Dermis blood vessel endothelial cell (primary cell): ENCODE measurements at regions not wholly inside any gene's neighbourhood (a gene's known extent, or its start where the extent isn't known, plus 50 kb on each side); places are given as distances from the start of the nearest gene placed in this dataset.
"Not testable (repeated sequence)": the region's sequence is repeated elsewhere in the genome, so short reads cannot be mapped to it uniquely, and the experiment has no call there.

Experiments used
- DNase-seq: peaks from one replicate; pipeline ENCODE4 v3.0.0; 2010

DNA sequence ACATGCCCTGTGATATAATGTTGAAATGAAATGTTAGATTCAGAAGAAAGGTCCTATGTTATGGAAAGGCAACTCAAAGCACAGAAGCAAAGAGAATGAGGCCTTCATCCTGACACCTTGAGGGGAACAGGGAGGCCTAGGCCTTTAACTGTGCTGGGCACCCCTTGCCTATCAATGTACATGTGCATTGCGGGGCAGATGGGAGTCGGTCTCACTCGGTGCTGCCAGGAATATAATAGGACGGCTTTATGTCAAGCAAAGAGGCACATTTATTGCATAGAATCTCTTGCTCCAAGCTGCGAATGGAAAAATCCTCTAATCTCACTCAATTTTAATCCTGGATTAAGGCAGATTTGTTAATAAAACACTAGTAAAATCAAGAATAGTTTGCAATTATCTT is 301.0 kb upstream of the SOX14 start:
- DNase-seq, result no peak

- no peak for DNase-seq
These were observed 299.8 kb upstream of the SOX14 start for GRCh38 chr3:137464341-137464740.

GRCh38 chr3:137468446-137468845 is 295.7 kb upstream of the SOX14 start:
- no peak for DNase-seq

- no peak for DNase-seq
These were observed 294.9 kb upstream of the SOX14 start for GRCh38 chr3:137469263-137469662.

- no peak for DNase-seq
These were observed 293.0 kb upstream of the SOX14 start for GRCh38 chr3:137471130-137471529.

DNA sequence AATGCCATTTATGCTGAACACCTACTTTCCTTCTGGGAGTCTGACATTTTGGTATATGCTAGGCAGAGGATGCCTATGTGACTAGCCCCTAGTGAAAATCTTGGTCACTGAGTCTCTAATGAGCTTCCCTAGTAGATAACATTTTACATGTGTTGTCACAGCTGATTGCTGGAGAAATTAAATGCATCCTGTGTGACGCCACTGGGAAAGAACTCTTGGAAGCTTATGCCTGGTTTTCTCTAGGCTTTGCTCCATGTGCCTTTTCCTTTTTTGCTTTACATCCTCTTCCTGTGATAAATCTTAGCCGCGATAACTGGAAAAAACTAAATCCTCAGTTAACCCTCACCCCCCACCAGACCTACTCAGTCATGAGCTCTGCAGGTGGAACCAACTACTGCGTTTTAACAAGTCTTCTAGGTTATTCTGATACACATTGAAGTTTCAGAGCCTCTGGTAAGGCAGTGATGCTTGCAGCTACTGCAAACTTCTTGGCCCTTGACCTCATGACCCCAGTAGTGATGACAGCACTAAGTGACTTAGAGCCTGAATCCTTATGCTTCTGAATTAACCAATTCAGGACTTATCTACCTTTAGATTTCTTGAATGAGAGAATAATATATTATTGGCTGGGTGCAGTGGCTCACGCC is 292.4 kb upstream of the SOX14 start:
- no peak for DNase-seq

DNA sequence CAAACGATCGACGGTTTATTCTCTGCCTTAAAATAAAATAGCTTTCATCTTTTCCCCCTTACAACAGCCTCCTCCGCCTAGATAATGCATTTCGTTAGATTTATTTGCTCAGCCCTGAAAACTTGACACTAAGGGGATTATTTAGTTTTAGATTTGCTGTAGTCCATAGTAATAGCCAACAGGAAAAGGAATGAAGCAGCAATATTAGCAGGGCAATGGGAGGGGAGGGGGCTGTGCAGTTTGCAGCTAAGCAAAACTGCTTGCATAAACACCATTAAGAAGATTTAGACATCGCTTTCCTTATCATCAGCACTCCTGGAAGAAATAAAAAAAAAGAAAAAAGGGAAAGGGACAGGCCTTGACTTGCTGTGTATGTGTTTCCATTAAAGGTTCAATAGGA is 286.5 kb upstream of the SOX14 start:
- DNase-seq, result no peak

DNA sequence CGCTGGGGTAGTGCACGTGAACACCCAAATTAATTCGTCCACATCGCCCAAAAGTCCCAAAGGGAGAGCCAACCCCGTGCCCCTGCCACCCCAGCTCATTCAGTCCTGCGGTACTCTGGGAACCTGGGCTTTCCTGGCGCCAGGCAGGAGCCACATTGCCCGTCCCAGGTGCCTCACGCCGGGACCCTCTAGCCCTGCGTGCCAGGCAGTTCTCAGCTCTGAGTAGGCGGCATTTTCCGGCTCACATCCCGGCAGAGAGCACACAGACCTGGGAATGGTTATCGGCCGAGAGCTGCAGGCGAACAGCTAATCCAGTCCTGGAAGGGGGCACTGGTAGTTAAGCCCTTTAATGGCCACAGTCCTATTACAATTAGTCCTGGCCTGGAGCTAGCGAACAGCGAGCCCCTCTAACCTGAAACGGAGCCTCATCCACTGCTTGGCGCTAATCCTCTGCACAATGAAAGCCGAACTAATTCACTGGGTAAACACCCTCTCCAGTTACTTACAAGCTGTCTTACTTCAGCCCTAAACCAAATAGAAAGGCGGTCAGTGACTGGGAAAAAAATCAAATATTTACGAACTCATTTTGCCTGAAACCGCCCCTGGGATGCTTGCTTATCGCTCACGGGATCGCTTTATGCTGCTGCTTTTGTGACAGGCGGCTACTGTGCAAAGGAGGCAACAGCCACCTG is 254.6 kb upstream of the SOX14 start:
- no peak for DNase-seq

GRCh38 chr3:137511655-137512054 is 252.5 kb upstream of the SOX14 start:
- no peak for DNase-seq

GRCh38 chr3:137514853-137515252 is 249.3 kb upstream of the SOX14 start:
- DNase-seq, result no peak

DNA sequence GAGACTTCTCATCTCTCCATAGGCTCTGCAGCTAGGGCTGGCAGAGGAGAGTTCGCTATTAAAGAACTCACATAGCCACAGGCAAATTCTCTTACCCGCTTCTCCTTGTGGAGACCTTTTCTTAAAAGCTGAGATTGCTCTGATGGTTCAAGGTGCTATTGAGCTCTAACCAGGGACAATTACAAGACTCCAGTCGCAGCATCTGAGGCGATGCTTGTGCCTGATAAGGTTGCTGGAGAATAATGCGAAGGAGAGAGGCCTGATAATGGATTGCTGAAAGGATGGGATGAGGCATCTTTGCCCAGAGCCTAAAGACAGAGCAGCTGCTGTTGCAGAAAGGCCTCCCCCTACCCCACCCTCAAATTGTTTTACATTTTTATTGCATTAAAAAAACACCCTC is 244.5 kb upstream of the SOX14 start:
- no peak for DNase-seq

DNA sequence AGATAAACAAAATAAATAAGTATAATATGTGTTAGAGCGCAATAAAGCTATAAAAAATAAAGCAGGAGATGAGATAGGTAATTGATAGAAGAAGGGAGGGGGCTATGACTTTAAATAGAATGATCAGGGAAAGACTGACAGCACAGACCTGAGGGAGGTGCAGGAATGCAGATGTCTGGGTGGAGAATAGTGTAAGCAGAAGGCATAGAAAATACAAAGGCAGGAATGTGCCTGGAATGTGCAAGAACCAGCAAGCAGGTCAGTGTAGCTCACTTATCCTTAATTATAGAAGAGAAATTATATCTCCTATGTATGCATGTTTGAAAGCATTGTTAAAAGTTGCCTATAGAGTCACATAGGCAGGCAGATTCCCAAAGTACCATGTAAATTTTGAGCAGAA is 239.4 kb upstream of the SOX14 start:
- DNase-seq, result no peak

DNA sequence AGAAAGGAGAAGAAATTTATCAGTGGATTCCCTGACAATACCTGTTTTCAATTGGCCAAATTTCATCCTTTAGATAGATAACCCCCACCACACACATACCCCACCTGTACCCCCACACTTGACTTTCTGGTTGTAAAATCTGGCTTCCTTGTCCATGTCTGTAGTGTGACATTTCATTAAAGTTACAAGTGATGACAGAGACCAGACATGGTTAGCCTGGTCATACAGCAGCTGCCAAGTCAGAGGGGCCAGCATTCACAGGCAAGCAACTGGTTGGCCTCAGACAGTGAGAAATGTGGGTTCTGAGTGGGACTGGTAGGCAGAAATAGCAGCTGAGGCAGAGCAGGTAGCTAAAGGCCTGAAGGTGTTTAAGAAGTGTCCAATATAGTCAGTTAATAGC is 238.6 kb upstream of the SOX14 start:
- no peak for DNase-seq

- DNase-seq, result no peak
These were observed 222.1 kb upstream of the SOX14 start for GRCh38 chr3:137542049-137542448.

DNA sequence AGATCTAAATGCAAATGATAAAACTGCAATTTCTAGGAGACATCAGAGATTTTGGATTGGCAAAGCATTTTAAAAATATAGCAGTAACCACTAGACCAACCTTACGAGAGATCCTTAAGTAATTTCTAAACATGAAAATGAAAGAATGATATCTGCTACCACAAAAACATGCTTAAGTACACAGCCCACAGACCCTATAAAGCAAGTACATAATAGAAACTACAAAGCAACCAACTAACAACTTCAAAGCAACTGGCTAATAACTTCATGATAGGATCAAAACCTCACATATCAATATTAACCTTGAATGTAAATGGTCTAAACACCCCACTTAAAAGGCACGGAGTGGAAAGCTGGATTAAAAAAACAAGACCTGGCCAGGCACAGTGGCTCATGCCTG is 209.9 kb upstream of the SOX14 start:
- DNase-seq, result no peak

DNA sequence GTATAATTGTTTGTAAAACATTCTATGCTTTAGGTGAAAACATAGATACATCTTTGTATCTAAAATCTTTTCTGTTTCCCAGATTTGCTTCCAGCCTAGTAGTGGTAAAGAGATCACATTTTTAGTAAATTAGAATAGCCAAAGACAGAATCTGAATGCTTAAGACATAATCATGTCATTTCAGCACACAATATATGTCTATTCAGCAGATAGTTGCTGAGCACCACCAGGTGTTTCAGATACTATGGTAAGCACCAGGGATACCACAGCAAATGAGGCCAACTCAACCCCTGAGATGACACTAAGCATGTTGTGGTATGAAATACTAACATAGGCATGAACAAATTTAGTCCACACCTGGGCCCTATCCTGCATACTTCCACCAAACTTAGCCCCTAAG is 195.2 kb upstream of the SOX14 start:
- DNase-seq, result no peak

- DNase-seq, result no peak
These were observed 191.2 kb upstream of the SOX14 start for GRCh38 chr3:137572931-137573330.

DNA sequence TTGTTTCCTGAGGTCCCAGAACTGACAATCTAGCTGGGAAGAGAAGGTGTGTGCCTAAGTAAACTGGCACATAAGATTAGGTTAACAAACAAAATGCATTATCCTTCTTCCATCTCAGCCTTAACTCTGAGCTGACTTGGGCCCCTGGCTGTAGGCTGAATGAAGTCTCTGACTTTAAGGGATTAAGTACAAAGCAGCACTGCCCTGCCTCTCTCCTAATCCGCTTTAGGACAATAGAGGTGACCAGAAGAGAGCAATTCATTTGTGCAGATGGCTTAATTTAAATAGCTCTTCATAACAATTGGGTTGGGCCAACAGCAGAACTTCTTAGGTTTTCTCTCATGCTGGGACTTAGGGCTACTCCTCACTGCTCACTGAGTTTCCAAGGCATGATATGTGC is 181.6 kb upstream of the SOX14 start:
- DNase-seq, result no peak

DNA sequence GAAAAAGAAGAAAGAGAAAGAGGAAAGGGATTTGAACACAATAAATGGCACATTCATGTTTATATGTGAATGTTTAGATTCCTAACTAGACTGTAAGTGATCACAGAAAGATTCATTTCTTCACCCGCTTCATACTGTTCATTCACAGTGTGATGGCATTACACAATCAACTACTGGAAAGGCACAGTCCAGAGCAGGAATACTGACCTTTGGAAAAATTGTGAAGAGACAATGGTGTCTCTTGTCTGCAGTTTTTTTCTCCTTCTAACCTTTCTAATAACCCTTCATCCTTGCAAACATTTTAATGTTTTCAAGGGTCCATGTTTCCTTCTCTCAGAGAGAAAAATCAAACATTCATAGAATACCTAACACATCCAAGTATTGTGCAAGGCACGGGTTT is 180.9 kb upstream of the SOX14 start:
- no peak for DNase-seq

DNA sequence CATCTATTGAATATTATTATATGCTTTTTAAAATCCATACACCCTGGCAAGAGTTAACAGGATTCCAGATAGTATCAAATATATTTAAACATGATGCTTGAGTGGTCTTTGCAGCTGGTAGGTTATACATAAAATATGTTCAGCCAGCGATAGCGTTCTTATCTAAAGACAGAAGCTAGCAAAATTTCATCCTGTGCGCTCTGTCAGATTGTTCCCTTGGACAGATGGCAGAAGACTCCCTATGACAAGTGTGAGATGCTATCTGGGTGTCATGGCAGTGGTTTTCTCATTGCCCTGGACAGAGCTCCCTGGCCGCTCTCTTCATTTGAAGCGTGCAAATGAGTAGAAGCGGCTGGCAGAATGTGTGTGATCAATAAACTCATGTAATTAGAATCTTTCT is 175.2 kb upstream of the SOX14 start:
- no peak for DNase-seq

GRCh38 chr3:137595415-137595814 is 168.7 kb upstream of the SOX14 start:
- not testable (repeated sequence) for DNase-seq

DNA sequence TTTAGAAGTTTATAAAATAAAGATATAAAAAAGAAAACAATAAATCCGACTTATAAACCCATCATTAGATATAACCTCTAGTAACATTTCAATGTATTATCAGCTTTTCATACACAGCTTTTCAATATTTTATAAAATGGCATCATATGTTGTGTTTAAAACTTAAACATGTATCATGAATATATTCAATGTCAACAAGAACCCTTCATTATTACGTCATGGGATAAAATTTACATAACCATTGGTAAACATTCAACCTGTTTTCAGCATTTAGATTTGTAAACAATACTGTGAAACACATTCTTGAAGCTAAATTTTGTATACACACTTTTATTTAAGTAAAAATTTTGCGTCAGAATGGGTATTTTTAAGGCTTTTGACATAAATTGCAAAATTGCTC is 153.4 kb upstream of the SOX14 start:
- DNase-seq, result no peak

GRCh38 chr3:137612291-137612690 is 151.8 kb upstream of the SOX14 start:
- no peak for DNase-seq

DNA sequence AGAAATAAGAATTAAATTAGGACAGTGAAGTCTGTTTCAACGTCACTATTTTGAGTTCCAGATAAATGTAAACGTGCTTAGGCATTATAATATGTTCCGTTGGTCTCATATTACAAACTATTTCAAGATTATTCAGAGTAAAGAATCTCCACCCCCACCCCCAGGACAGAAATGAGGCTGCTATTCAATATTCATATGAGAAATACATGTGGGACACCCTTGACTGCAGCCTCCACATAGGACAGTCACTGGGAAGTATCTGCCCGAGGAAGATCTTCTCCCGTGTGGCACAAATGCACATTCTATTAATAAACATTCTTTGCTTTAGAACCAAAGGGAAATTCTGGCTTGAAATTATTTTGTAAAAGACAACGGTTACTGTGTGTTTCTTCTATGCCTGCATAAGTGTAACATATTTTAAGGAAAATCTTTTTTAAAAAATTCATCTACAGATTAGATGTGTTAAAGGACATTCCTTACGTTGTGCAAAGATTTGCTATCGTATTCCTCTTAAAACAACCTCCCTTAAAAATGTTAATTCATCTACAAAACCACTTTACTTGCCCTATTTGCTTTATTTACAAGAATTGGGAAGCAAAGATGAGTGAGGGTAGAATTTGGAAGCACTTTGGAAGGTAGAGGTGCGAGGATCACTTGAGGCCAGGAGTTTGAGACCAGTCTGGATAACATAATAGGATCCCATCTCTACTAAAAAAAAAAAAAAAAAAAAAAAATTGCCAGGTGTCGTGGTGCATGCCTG is 148.3 kb upstream of the SOX14 start:
- DNase-seq, result no peak
